Heart left ventricle (tissue), 13 donors: ENCODE measurements at regions not wholly inside any gene's neighbourhood (a gene's known extent, or its start where the extent isn't known, plus 50 kb on each side); places are given as distances from the start of the nearest gene placed in this dataset.

ENCODE experiments used
- CTCF ChIP-seq, 12 donors: fragments of 200-600 bp; sonication (generic) in 4 of 12; IDR thresholded peaks; one replicate each; pipeline versions ENCODE4 v1.5.0 to v1.8.0; 2018 to 2022; ENCODE audit warnings: antibody characterized with exemption in 12 of 12, mild to moderate bottlenecking in 5 of 12
- POLR2A ChIP-seq, 2 donors: fragments of 450-650 bp; IDR thresholded peaks; one replicate each; pipeline ENCODE4 v1.6.1; 2017; ENCODE audit warnings: antibody characterized with exemption in 2 of 2, mild to moderate bottlenecking in 2 of 2, moderate library complexity in 2 of 2
- donor health status: ischemic (EF 13 %, LVEDD 7.1; RV severe dilation, severe dysfunction).
- donor health status: DM: no; HTN: yes; CAD: no.
- donor health status: DM: no; HTN: no; CAD: no.
- donor health status: ischemic (EF 25% LVEDD 6.9; RV normal size, moderate dysfunction).
- donor health status: ischemic (EF 25% LVEDD 5.7; RV mildly dilated, moderate dysfunction).
- donor health status: ischemic (EF 35%, LVEDD 5.7; RV mildly dilated, moderate dysfunction).
- donor health status: nonischemic (EF 11% LVEDD 7.7; RV severe dilation, severe dysfunction).
- donor health status: DM: yes; HTN: yes; CAD: no.
- donor health status: PGD.
- donor health status: ischemic (EF 29% LVEDD 5.4; RV normal size, mild dysfunction).
- donor health status: nonischemic (EF 23%, LVEDD 6.1; RV moderate dilation, normal function).

GRCh38 chrX:45806410-45807121 is 605.9 kb upstream of the DIPK2B start:
- TF ChIP-seq CTCF (IDR thresholded peaks at IDR 0.05) (no peak), POLR2A (IDR thresholded peaks at IDR 0.05) (no peak)
